ENCODE measurements at regions not wholly inside any gene's neighbourhood (a gene's known extent, or its start where the extent isn't known, plus 50 kb on each side); places are given as distances from the start of the nearest gene placed in this dataset.

DNA sequence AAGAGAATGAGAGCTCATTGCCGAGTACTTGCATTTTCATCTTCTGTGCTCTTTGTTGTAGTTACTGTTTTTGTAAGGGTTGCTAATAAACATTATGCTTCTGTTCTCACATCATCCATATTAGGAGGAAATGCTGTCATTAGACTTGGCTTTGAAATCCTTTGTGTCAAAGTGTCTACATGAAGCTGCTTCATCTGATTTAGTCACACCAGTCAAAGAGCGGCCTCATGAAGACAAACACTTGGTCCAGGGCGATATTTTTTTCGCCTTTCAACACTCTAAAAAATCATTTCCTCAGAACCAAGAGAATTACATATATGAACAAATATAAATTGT, 105.0 kb downstream of the SPRY2 start:
- no peak for DNase-seq (ENCODE audit: low spot score)

DNA sequence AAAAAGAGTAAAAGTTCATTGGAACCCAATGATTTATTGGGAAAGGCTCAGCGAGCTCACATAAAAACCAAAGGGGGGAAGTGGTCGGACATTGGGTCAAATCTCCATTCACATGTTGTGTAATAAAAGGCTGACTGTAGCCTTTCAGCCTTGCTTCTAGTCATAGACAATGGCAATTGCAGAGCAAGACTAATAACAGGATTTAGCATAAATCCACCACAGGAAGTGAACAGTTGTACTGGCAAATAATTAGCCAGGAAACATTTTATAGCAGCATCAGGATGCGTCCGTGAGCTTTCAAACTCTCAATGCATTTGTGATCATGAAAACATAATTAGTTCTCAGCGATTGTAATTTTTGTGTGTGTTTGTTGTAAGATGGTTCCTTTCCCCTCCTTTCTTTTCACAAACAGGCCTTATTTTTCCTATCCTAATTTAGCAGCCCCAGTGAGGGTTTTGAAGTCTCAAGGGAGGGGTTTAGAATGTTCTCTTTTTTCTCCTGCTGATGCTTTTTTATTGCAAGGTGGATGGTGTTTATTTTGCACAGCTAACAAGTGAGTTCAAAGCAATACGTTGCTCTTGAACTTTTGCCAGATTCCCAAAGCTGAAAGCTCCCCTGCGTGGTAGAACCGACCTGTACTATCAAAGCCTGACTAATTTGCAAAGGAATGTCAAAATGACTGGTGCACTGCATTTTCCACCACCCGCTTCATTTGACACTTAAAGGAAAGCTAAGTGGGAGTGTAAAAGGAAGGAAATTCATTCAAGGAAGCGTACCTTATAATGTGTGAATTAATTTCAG, 105.6 kb downstream of the SPRY2 start:
- no peak for DNase-seq (ENCODE audit: low spot score)

DNA sequence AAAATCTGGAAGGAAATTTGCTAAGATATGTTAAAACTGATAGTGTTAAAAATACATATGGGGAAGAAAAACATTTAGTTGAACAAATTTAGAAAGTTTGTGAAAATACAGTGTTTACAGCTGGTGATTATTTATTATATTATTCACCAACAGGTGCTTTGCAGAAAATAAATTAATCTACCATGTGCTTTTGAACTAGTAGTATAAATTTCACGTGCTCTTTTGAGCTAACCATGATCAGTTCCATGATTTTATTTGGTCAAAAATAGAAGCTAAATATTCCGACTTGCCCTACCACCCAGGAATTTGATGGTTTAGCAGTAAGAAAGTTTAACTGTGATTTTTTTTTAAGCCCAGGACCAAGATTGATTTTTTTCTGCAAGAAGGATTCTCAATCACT, 113.3 kb downstream of the SPRY2 start:
- DNase-seq (ENCODE audit: low spot score), result no peak

DNA sequence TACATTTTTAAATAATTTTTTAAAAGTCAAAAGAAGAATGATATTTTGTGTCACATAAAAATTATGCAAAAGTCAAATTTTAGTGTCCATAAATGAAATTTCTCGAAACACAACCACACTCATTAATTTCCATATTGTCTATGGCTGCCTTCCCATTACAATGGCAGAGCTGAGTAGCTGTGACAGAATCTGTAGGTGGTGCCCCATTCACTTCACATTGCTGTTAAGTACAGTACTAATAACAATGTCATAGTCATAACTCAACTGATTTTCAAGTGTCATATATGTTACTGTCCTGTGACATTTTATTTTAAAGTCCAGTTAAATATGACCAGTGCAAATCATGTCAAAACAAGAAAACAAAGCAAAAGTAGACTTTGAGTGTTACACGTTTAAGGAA, 114.3 kb downstream of the SPRY2 start:
- no peak for DNase-seq (ENCODE audit: low spot score)

DNA sequence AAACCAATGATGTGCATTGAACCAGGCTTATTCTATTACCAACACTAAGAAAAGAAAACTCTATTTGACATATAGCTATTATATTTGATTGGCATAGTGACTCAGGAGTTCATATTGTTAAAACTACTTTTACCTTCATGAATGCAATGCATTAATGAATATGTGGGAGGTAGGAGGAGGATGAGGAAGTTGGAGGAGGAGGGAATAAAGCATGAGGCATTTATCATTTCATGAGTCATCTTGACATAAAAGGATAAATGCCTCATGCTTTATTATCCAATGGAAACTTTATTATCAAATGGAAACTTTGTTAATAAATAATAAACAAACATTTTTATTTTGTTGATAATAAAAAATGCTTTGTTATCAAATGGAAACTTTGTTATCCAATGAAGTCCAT, 116.5 kb downstream of the SPRY2 start:
- no peak for DNase-seq (ENCODE audit: low spot score)

DNA sequence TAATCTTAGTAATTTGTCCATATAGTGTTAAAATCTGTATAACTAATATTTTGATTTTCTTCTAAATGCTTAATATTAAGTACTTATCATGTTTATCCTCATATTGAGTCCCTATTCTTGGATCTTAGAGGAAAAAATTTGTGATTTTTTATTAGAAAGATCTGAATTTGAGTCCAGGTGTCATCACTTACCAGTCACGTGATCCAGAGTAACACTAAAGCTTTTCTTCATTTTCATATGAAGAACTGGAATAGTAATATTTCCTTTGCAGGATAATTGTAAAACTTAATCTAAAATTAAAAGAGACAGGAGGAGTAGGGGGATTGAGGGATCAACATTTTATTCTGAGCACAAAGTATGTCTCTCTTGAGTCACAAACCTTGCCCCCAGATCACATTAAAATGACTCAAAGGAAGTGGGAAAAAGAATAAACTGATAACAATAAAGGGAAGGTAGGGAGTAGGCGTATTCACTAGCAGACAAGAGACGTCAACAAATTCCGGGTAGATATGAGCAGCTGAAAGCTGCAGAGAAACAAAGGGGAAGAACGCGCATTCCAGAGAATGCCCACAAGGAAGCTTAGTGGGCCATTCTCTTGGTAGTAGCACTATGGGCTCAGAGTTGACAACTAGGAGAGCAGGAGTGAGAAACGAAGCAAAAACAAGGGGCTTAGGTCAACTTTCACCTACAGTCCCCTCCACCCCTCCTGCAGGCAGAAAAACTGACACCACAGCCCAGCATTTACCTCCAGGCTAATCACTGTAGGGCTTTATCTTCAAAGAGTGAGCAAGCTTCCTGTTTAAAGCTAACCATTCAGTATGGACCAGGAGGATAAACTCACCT, 123.1 kb downstream of the SPRY2 start:
- no peak for DNase-seq (ENCODE audit: low spot score)

DNA sequence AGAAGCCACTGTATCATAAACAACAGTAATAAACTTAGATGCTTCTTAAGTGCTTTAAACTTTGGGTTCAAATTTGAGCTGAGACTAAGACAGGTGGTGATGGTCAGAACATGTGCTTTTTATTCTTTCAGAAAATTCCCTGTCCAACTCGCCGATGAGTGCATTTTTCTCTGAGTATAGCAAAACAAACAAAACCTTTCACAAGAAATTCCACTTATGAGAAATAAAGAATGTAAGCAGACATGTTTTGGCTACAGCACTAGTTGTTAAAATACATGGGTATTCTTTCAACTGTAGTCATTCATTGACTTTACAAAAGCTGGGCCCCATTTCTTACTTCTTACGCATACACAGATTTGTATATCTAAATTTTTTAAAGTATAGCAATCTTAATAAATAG, 125.6 kb downstream of the SPRY2 start:
- DNase-seq (ENCODE audit: low spot score), result no peak

DNA sequence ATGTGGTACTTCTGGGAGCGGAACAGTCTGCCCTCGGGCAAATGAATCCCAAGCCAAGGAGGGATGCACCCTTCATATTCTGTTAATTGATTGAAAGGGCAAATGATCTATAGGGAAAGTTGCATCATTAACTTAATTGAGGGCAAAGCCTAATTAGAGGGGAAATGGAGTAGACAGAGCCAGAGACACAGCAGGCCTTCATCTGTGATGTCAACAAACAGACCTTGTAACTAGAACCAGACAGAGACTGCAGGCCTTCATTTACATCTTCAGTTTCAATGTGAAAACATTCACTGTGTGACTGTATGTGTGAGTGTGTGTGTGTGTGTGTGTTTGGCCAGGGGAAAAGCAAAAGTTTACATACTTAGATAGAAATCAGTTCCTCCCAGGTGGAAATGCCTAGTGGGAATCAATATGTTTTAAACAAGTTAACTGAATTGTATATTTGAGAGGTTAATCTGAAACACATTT, 126.4 kb downstream of the SPRY2 start:
- DNase-seq (ENCODE audit: low spot score), result no peak

DNA sequence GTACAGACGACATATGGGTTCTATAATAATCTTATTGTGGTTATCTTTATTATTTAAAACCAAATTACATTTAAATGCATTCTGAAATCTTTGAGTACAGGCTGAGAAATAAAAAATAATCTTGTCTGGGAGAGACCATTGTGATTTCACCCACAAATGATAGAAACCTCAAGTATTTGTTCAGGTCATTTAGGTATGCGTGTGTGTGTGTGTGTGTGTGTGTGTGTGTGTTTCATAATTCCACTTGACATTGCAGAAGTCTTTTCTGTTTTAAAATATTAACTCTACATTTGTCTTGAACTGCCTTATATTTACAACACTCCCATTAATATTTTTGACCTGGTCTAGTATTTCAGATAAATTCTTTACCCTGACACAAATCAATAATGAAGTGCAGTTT, 126.9 kb downstream of the SPRY2 start:
- no peak for DNase-seq (ENCODE audit: low spot score)

DNA sequence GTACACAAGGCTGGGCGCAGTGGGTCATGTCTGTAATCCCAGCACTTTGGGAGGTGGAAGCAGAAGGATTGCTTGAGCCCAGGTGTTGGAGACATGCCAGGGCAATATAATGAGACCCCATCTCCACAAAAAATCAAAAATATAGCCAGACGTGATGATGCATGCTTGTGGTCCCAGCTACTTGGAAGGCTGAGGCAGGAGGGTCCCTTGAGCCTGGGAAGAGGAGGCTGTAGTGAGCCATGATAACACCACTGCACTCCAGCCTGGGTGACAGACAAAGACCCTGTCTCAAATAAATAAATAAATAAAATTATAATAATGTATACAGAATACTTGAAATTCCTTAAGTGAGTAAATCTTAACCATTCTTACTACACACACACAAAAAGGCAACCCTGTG, 127.7 kb downstream of the SPRY2 start:
- no peak for DNase-seq (ENCODE audit: low spot score)

DNA sequence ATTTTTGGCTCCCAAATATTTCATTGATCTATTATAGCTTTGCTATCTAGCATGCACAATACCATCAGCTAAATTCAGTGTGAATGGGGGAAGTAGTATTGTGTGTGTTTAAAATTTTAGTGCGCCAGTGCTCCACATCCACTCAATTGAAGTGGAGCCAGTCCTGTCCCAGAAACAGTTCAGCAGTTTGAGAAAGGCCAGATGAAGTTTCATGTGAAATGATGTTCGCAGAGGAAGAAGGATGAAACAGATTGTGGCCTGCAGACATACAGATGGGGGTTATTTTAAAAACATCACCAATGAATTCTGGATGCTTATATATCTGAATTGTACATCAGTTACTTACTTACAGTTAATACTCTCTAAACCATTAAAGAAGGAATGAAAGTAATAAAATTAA, 129.4 kb downstream of the SPRY2 start:
- DNase-seq (ENCODE audit: low spot score), result no peak

DNA sequence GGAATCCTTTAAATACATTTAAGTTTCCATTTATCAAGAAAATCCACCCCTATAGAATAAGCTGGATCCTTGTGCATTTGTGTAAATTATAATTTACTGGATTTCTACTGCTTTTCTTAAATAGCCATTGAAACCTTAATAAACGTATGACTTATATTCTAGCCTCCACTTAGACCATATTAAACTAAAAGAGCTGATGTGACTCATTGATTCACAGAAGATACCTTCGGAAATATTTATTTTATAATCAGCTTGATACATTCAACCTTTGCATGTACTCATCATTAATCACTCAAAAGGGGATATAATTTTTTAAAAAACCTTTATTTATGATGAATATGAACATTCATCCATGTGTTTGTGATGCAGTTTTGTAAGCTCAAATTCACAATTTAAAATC, 136.3 kb downstream of the SPRY2 start:
- DNase-seq (ENCODE audit: low spot score), result no peak

DNA sequence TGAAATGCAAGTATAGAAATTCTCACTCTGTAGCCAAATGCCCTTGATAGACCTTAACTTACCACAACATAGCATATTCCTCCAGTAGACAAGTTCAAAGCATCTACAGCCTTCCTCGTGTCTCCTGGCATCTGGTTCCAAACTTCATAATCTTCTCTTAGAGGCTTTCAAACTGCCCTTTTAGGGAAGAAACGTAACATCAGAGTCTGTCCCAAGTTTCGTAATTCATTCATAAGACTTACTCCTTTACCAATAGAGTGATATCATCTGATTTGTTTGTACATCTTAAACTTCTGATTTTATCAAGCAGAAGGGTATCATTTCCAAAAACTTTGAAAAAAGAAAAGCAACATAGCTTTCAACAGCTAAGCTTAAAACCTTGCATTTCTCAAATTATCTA, 137.4 kb downstream of the SPRY2 start:
- no peak for DNase-seq (ENCODE audit: low spot score)

DNA sequence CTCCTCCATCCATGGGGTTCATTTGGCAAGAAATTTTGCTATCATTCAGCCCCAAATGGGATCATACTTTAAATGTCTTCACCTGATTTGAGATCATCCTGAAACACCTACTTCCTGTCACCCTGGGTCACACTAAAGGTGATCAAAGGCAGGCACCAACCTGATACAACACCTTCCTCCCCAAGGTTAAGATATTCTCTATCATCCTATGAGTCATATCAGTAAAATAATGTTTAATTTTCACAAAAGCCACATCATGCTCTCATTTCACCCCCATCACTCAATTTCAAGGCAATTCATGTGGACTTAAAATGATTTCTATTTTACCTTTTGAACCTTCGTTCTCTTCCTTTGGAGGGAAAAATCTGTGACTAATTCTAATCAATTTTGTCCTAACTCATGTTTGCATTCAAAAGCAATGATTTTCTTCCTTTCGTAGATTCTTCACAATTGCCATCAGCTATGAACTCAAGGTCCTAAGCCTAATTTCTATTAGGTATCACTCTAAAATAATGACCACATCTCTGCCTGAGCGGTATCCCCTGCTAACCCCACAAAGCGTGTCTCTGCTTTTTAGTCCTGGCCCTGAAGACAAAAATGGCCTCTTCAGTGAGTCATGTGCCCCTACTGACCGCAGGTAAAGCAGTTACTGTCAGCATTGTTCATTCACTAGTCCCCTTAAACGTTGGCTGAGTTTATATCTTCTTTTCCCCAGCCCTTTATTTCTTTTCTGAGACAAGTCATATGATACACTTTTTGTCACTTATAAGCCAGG, 139.0 kb downstream of the SPRY2 start:
- no peak for DNase-seq (ENCODE audit: low spot score)

DNA sequence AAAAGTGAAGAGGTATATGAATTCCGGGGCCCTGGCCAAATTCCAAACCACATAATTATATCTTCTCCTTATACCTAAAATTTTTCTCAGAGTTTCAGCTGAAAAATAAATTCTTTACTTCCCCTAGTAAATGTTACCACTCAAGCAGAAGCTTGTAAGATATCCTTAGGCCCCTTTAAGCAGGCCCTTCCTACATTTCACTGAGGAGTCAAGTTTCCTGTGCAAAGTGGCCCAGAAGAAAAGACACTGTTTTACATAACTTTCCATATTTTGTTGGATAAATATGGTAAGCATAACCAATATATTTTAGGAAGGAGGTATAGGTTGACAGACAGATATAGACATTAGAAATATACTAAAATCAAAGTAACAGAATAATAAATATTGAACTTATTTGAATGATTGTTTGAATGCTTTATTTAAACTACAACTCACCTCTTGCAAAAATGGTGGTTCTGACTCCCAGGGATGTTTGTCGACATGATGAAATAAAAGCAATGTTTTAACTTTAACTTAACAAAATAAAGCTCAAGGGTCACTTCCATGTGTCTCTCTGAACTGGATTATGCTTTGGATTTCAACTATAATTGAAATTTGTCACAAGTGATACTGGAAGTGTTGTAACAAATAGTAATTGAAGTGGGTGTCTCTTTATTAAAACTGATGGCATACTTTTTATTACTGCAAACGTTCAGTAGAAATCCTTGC, 141.2 kb downstream of the SPRY2 start:
- no peak for DNase-seq (ENCODE audit: low spot score)

DNA sequence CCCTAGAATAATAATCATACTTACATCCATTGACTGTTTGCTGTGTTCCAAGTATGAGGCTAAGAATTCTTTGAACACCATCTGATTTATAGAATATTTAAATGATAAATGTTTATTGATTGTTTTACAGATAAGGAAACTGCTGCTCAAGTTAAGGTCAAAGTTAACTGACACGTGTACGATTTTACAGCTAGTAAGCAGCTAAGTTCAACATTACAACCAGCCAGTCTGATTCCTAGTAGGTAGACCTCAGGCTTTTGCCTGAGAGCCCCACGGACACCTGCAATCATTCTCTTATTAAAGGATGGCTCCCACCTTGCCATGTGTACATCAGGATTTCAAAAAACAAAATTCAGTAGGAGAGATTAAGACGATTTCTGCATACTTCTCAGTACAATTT, 141.9 kb downstream of the SPRY2 start:
- DNase-seq (ENCODE audit: low spot score), result no peak

DNA sequence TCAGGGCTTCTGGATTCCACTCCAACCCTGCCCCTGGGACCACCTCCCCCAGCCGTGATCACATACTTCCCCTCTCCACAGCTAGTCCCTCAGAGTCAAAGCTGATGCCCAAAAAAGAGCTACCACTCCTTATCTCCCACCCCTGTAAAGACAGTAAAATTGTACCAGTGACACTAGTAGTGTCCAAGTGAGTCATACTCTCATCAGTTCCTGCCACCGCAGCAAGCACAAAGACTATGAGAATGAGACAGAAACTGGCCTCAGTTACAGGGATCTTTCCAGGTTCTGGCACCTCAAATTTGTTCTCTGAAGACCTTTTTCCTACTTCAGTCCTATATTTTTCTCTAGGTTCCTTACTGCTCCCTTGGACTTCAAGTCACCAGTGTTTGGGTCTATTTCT, 144.2 kb downstream of the SPRY2 start:
- DNase-seq (ENCODE audit: low spot score), result no peak

DNA sequence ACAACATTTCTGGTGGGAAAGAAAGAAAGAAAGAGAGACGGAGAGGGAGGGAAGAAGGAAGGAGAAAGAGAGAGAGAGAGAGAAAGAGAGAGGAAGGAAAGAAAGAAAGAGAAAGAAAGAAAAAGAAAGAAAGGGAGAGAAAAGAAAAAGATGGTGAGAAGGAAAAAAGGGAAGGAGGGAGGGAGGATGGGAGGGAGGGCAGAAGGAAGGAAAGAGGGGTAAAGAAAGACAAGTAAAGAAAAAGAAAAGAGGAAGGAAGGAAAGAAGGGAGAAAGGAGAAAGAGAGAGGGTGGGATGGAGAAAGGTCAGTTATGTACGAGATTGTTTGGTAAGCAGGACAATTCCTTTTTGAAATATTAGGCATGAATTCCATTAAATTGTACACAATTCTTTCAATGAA, 145.3 kb downstream of the SPRY2 start:
- no peak for DNase-seq (ENCODE audit: low spot score)

DNA sequence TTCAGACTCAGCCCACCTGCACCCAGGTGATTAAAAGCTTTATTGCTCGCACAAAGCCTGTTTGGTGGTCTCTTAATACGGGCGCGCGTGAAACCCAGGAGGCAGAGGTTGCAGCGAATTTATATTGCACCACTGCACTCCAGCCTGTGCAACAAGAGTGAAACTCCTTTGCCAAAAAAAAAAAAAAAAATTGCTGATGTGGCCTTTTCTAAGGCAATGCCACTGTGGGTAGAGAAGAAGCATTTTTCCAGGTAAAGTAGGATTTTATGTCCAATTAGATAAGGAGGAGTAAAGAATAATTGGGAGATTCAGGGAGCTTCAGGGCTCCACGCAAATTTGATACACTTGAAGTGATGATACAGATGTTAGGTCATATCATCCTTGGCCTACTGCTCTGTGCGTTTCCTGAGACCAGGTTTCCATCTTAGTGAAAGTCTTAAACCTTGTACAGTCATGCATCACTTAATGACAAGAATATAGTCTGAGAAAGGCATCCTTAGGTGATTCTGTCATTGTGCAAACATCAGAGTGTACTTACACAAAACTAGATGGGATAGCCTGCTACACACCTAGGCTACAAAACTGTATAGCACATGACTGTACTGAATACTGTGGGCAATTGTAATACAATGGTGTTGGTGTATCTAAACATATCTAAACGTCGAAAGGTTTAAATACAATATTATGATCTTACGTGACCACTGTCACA, 150.9 kb downstream of the SPRY2 start:
- no peak for DNase-seq (ENCODE audit: low spot score)

DNA sequence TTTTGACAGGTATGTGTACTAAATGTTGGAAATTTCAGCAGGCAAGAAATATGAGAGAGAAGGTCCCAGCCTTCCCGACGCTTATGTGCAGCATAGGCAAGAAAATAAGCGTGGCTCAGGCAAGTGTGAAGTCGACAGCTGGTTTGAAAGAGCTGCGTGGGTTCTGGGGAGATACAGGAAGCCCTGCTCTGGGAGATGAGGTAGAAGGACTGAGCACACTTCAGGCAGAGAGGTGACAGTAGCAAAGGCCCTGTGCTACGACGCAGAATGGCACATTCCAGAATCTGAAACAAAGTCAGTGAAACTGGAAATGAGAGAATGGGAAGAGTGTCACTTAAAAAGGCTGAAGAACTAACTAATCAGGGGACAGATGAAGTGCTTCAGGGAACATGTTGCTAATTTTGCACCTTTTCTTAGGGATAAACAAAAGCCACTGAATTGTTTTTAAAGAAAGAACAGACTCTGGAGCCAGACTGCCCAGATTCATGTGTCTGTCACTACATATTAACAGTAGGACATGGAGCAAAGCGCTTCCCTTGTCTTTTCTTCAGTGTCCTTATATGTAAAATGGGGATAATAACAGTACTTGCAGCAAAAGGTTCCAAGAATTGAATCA, 160.1 kb downstream of the SPRY2 start:
- DNase-seq (ENCODE audit: low spot score), result no peak

DNA sequence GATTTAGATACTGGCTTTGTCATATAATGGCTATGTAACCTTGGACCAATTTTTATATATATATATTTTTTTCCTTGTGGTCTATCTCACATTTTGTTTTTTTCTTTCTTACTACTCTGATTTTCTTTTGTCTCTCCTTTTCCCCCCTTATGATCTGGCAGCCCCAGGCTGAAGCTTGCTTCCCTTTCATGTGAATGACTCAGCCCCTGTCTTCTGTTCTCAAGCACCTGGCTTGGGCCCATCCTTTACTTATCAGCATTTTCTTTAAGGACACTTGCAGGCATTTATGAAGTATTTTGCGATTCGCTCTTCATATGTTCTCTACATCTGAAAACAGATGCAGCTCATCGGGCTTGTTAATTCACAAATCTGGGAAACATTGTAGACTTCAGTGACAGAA, 163.6 kb downstream of the SPRY2 start:
- DNase-seq (ENCODE audit: low spot score), result no peak

Measured in NAMALWA (cell line).